Spinal cord (tissue), 9 donors: ENCODE measurements at regions not wholly inside any gene's neighbourhood (a gene's known extent, or its start where the extent isn't known, plus 50 kb on each side); places are given as distances from the start of the nearest gene placed in this dataset.
A peak's percentile ranks its signal among the peaks of the same experiment; 100 is the strongest.

Experiments
- DNase-seq, 6 donors: peaks; one replicate each; pipeline versions ENCODE4 v3.0.0 to v3.0.0-alpha.2; 2013 to 2015; ENCODE audit warnings: low spot score in 6 of 6, low read depth in 4 of 6
- H3K27ac ChIP-seq: one replicate; pipeline ENCODE4 v1.5.1; 2013; ENCODE audit warnings: low read depth, low read length, control low read depth
- H3K27me3 ChIP-seq: one replicate; pipeline ENCODE4 v1.6.1; 2013; ENCODE audit warnings: low read length; ENCODE audit not compliant: control insufficient read depth, insufficient read depth
- H3K36me3 ChIP-seq: one replicate; pipeline ENCODE4 v1.6.1; 2013; ENCODE audit warnings: low read length; ENCODE audit not compliant: control insufficient read depth, insufficient read depth
- H3K4me1 ChIP-seq: one replicate; pipeline ENCODE4 v1.6.1; 2013; ENCODE audit warnings: low read length; ENCODE audit not compliant: control insufficient read depth, insufficient read depth
- H3K4me3 ChIP-seq: one replicate; pipeline ENCODE4 v1.5.1; 2013; ENCODE audit warnings: low read depth, low read length, control low read depth
- H3K9me3 ChIP-seq: one replicate; pipeline ENCODE4 v1.6.1; 2013; ENCODE audit warnings: low read length; ENCODE audit not compliant: control insufficient read depth, insufficient read depth
- WGBS: methylation state at CpG from one replicate; pipeline ENCODE4 v1.1.5; 2013; ENCODE audit warnings: missing lambda C conversion rate; ENCODE audit not compliant: insufficient coverage; 5-methylcytosine and 5-hydroxymethylcytosine counted together
- donor health status: healthy.

DNA sequence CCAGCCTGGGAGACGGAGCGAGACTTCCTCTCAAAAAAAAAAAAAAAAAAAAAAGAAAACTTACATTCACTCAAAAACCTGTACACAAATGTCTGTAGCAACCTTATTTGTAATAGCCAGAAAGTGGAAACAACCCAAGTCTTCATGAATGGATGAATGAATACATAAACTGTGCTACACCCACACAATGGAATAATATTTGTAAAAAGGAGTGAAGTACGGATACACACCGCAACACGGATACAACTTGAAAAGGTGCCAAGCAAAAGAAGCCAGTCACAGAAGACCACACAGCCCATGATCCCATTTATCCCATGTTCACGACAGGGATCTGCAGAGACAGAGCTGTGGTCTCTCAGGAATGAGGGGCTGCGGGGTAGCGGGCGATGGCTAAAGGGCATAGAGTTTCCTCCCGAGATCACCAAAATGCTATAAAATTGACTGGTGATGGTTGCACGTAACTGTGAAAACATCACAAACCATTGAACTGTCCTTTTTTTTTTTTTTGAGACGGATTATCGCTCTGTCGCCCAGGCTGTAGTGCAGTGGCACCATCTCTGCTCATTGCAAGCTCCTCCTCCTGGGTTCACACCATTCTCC, 76.2 kb upstream of the COL5A1 start:
- H3K36me3 ChIP-seq: no peaks in the 10 kb centered on the region
- no peak overlapping the region for H3K27ac ChIP-seq
- WGBS: 80% methylated on average over 2 of the region's 14 CpGs
- no peak overlapping the region for H3K4me3 ChIP-seq
- peaks cover 2% of the 10 kb centered on the region for H3K9me3 ChIP-seq
- DNase-seq: no peak
- no peaks in the 10 kb centered on the region for H3K27me3 ChIP-seq
- H3K4me1 ChIP-seq: peaks cover 4% of the 10 kb centered on the region

DNA sequence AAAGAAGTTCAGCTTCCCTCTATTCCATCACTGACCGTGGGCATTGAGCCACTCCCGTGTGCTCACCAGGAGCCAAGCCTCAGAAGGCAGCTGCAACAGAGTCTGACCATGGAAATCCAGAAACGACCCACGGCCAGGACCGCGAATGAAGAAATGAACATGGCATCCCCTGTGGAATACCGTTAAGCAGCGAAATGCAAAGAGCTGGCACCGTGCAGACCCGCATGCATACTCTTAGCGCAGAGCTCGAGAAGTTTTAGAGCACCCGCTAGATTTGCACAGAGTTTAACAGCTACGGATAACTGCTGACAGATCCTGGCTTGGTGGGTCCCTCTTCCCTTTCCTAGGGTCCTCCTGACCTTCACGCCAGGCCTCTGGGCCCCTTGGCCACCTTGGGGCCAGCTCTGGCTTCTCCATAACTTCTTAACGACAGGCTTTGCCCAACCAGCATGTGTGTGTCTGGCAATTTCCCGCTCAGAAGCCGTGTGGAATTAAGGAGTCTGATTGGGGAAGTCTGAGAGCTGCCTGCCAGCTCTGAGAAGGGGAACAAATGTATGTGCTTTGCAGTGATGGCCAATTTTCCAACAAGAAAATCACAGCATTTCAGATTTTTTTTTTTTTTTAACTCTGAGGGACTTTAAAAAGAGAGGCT, 75.3 kb upstream of the COL5A1 start:
- Histone ChIP-seq H3K4me3 (no peak overlapping the region), H3K27me3 (no peaks in the 10 kb centered on the region), H3K4me1 (peaks cover 11% of the 10 kb centered on the region), H3K27ac (no peak overlapping the region), H3K36me3 (no peaks in the 10 kb centered on the region), H3K9me3 (peaks cover 2% of the 10 kb centered on the region)
- peak in 1 of 6 donors; percentile 50 for DNase-seq
- 91% methylated on average over 16 of the region's 18 CpGs for WGBS

DNA sequence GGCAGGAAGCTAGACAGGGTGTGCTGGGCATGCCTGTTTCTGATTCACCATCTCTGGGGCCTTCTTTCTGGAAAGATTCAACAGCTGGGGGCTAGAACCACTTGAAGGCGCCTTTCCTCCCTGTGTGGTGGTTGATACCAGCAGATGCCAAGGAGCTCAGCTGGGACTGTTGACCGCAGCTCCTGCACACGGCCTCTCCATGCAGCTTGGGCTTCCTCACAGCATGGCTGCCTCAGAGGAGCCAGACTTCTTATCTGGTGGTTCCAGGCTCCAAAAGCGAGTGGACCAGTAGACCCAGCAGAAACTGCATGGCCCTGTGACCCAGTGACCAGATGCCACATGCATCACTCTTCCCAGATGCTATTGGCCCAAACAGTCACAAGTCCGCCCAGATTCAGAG, 74.7 kb upstream of the COL5A1 start:
- DNase-seq: no peak
- no peaks in the 10 kb centered on the region for H3K36me3 ChIP-seq
- peaks cover 2% of the 10 kb centered on the region for H3K9me3 ChIP-seq
- H3K4me3 ChIP-seq: no peak overlapping the region
- 89% methylated on average over 5 of the region's 5 CpGs for WGBS
- no peak overlapping the region for H3K27ac ChIP-seq
- H3K27me3 ChIP-seq: no peaks in the 10 kb centered on the region
- H3K4me1 ChIP-seq: peaks cover 12% of the 10 kb centered on the region

DNA sequence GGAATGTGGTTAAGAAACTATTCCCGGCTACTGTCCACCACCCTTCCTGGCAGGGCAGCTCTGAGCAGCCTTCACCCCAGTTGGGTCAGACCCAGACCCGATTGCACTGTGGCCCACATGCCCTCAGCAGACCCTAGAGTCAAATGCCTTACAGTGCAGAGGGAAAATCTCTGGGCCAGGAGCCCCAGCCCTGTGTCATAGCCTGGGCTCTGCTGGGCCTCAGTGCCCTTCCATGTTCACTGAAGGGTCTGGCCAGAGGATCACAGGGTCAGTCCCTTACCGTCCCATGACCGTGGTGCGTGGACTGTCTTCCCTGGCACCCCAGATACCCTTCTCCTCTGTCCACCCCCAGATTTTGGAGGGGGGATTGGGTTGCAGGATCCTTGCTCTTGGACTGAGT, 73.5 kb upstream of the COL5A1 start:
- Histone ChIP-seq H3K4me3 (no peak overlapping the region), H3K4me1 (peaks cover 12% of the 10 kb centered on the region), H3K9me3 (peaks cover 2% of the 10 kb centered on the region), H3K27me3 (no peaks in the 10 kb centered on the region), H3K36me3 (no peaks in the 10 kb centered on the region), H3K27ac (no peak overlapping the region)
- 73% methylated on average over 2 of the region's 5 CpGs for WGBS
- DNase-seq: no peak

DNA sequence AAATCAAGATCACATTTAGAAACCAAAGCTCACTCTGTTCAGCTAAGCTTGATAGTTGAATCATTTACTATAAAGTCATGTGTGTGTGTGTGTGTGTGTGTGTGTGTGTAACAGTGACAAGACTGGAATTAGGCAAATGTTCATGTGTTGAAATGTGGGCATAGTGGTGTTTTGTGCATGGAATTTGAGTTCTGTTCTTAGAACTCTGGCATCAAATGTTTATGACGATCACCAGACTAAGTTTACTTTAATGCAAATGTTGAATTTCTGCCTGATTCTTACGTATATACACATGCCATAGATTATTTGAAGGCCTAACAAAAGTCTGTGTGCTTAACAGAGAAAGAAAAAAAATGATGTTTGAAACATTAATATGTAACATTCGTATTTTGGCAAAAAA, 72.8 kb upstream of the COL5A1 start:
- Histone ChIP-seq H3K9me3 (peaks cover 2% of the 10 kb centered on the region), H3K4me3 (no peak overlapping the region), H3K27ac (no peak overlapping the region), H3K4me1 (peaks cover 12% of the 10 kb centered on the region), H3K27me3 (no peaks in the 10 kb centered on the region), H3K36me3 (no peaks in the 10 kb centered on the region)
- WGBS: no CpG with 5 or more reads among the region's 3 CpGs
- DNase-seq: no peak

DNA sequence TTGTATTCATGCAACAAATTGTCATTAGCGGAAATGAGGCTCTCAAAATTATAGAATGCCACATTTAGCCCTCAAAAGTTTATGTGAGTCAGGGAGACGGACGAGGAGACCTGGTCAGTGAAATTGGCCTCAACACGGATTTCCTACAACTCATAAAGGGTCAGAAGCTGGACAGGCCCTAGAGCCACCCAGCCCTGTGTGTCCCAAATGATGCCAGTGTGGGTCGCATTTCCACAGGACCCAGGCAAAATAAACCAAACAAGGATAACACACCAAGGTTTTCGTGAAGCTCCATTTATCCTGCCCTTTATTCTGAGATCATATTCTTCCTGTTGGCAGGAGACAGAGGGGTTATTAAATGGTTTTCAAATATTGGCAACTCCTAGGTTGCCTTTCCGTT, 72.0 kb upstream of the COL5A1 start:
- WGBS: 92% methylated on average over 5 of the region's 7 CpGs
- Histone ChIP-seq H3K9me3 (peaks cover 2% of the 10 kb centered on the region), H3K4me1 (peaks cover 12% of the 10 kb centered on the region), H3K4me3 (no peak overlapping the region), H3K27me3 (no peaks in the 10 kb centered on the region), H3K27ac (no peak overlapping the region), H3K36me3 (no peaks in the 10 kb centered on the region)
- DNase-seq: no peak

DNA sequence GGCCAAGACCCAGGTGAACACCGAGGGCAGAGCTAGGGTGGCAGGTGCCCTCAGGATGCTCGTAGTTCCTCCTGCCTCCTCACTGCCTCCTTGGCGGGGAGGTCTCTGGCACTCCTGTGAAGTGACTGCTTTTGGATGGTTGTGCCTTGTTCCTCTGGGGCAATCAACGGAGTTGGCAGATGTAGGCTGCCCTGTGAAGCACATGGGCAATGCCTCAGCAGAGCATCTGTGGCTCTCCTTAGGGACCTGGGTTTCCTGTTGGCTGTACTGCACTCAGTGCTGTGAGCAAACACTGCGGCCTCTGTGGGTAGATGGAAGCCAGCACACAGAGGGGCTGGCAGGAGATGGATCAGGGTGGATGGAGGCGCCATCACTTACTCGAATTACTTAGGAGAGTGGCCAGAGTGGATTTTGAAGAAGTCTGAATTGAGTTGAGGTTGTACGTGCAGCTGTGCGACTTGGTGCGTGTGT, 71.4 kb upstream of the COL5A1 start:
- Histone ChIP-seq H3K9me3 (peaks cover 2% of the 10 kb centered on the region), H3K4me1 (peaks cover 12% of the 10 kb centered on the region), H3K27ac (no peak overlapping the region), H3K36me3 (no peaks in the 10 kb centered on the region), H3K4me3 (no peak overlapping the region), H3K27me3 (no peaks in the 10 kb centered on the region)
- 67% methylated on average over 9 of the region's 10 CpGs for WGBS
- DNase-seq: peak in 1 of 6 donors; percentile 71

DNA sequence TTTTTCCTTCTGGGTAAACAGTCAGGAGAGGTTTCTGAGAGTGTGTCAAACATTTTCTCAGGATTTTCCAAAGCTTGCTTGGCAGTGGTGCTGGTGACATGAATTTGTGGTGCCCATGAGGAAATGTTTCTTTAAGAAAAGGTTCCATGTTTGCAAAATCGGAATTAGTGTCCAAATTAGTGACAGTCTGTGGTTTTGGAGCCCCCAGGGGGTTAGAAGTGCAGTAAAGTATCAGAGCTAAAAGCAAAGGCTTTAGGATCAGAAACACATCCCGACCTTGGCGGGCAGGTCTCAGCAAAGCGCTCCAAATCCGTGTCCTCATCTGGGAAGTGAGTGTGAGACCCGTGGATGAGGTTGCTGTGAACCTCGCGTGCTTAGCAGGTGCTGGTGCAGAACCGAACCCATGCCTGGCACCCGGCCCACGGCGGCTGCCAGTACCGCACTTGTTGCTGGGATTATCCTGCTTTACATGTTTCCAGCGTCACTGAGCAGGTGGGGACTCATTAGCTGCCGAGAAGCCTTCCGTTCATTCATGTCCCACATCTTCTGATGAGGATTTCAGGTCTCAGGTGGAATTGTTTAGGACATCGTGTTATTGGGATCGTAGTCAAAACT, 70.8 kb upstream of the COL5A1 start:
- Histone ChIP-seq H3K27me3 (no peaks in the 10 kb centered on the region), H3K4me1 (peaks cover 12% of the 10 kb centered on the region), H3K27ac (no peak overlapping the region), H3K4me3 (no peak overlapping the region), H3K9me3 (peaks cover 2% of the 10 kb centered on the region), H3K36me3 (no peaks in the 10 kb centered on the region)
- 60% methylated on average over 16 of the region's 18 CpGs for WGBS
- peak in 1 of 6 donors; percentile 26 for DNase-seq

DNA sequence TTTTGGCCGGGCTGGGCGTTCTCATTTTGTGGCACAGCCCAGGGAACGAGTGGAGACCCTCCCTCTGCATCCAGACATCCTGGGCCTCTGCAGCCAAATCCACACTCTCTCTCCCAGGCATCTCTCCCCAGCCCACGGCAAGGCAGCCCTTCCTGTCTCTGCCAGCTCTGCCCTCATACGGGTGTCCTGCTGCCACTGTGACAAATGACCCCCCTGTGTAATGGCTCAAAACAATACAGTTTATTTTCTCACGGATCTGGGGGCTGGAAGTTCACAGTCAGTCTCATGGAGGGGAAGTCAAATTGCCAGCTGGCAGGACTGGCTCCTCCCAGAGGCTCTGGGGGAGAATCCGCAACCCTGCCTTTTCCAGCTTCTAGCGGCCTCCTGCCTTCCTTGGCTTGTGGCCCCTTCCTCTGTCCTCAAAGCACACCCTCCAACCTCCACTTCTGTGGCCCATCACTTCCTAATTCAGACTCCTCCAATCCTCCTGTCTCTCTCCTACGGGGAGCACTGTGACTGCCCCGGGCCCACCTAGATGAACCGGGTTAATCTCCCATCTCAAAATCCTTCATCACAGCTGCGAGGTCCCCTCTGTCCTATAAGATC, 70.2 kb upstream of the COL5A1 start:
- Histone ChIP-seq H3K4me1 (peaks cover 12% of the 10 kb centered on the region), H3K27me3 (no peaks in the 10 kb centered on the region), H3K36me3 (no peaks in the 10 kb centered on the region), H3K4me3 (no peak overlapping the region), H3K9me3 (no peaks in the 10 kb centered on the region), H3K27ac (no peak overlapping the region)
- WGBS: 54% methylated on average over 10 of the region's 12 CpGs
- DNase-seq: peak in 1 of 6 donors; percentile 15
